ENCODE measurements at regions not wholly inside any gene's neighbourhood (a gene's known extent, or its start where the extent isn't known, plus 50 kb on each side); places are given as distances from the start of the nearest gene placed in this dataset.

DNA sequence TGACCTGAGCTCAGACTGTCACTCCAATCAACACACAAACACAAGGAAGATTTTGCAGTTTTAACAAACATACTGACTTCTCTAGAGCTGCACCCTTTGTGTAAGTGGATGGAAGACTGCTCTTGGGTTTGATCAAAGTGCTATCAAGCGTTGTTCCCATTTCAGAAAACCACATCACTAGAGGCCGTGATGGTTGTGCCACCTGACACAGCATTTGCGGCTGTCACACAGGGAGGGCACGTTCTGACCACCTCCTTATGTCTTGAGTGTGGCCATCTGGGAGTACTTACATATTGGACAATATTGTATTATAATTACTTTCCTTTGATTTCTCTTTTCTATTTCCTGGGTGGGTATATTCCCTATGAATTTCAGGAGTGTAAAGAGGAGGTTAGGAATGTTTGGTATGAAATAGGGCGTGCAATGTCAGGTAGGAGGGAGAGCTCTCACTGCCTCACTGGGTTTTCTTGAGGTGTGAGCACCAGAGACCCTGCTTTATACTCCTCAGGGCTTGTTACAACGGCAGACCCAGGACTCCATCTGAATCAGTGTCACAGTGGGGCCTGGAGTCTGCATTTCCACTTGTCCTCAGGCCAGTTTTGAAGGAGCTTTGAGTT, 74.3 kb downstream of the SYNE3 start:
- DNase-seq (ENCODE audit: low spot score): no peak

DNA sequence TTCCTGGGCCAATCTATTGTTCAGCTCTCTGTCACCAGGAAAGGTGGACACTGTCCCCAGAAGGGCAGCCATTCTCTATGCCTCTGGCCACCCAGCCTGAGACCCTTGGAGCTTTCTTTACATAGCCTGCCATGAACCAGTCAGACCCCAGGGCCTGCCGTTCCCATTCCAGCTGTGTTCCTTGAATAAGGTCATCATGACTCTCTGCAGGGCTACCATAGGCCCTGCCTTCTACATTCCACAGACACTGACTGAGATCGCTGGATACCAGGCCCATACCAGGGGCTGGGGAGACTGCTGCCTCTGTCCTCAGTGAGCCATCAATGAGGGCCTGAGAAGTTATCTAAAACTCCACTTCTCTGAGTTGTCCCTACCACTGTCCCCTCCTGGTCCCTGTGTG, 75.5 kb downstream of the SYNE3 start:
- DNase-seq (ENCODE audit: low spot score): no peak

- DNase-seq (ENCODE audit: low spot score): no peak
These were observed 76.0 kb downstream of the SYNE3 start for GRCh38 chr14:95440496-95440895.

- DNase-seq (ENCODE audit: low spot score): no peak
These were observed 76.6 kb downstream of the SYNE3 start for GRCh38 chr14:95439881-95440280.

- DNase-seq (ENCODE audit: low spot score): no peak
These were observed 78.7 kb downstream of the SYNE3 start for GRCh38 chr14:95437715-95438114.

GRCh38 chr14:95436354-95436753, 80.1 kb downstream of the SYNE3 start:
- no peak for DNase-seq (ENCODE audit: low spot score)

GRCh38 chr14:95434121-95434520, 82.3 kb downstream of the SYNE3 start:
- DNase-seq (ENCODE audit: low spot score): no peak

DNA sequence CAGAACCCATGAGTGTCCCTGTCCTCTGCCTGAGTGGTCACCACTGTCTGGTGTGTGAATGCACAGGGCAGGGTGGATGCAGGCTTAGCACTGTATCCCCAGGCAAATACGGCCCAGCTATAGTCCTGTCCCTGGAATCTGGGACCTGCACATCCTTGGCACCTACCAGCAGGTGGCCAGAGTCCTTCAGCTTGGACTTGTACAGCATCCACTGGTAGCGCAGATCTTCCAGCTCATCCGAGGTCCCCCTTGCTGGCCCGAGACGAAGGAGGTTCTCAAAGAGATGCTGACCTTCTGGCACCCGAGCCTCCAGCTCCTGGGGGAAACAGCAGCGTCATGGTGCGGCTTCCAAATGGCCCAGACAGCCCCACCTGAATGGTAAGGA, 83.4 kb downstream of the SYNE3 start:
- no peak for DNase-seq (ENCODE audit: low spot score)

DNA sequence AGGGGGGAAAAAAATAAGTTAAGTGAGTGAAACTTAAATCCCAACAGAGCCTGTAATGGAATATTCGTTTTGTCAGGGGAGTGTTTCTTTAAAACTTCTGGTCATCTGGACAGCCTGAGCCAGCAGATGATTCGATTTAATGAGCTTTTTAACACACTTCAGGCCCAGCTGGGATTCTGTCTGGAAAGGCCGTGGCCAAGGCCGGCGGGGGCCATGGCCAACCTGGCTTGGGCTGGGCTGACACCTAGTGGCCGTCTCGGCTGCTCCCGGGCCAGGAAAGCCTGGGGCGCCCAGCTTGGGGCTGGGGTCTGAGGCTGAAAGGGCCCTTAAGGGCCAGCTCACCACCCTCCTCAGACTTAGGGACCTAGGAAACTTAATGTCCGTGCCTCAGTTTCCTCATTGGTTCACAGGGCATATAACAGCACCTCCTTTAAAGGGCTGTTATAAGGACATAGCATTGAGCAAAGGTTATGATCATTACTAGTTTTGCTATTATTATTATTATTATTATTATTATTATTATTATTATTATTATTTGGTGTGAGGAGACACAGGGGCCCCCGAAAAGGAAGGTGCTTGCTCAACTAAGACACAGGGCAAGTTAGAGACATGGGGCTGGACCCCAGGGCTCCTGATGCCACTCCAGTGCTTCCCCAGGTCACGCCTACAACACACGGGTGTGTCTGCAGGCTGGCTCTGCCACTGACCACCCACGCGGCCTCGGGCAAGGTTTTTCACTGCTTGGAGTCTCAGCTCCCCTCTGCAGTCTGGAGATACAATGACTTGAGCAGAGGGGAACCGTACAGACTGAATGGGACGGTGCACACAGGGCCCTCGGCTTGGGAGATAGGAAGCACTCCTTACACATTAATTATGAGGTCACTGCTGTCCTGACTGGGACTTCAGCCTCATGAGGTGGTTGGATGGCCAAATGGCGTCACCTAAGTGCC, 84.0 kb downstream of the SYNE3 start:
- peak; percentile 53 for DNase-seq (ENCODE audit: low spot score)

GRCh38 chr14:95431199-95432143, 85.0 kb downstream of the SYNE3 start:
- peak; percentile 35 for DNase-seq (ENCODE audit: low spot score)

GRCh38 chr14:95428557-95428956, 87.9 kb downstream of the SYNE3 start:
- DNase-seq (ENCODE audit: low spot score): no peak

- DNase-seq (ENCODE audit: low spot score): no peak
These were observed 90.4 kb downstream of the SYNE3 start for GRCh38 chr14:95426116-95426475.

- DNase-seq (ENCODE audit: low spot score): no peak
These were observed 90.9 kb downstream of the SYNE3 start for GRCh38 chr14:95425369-95426115.

DNA sequence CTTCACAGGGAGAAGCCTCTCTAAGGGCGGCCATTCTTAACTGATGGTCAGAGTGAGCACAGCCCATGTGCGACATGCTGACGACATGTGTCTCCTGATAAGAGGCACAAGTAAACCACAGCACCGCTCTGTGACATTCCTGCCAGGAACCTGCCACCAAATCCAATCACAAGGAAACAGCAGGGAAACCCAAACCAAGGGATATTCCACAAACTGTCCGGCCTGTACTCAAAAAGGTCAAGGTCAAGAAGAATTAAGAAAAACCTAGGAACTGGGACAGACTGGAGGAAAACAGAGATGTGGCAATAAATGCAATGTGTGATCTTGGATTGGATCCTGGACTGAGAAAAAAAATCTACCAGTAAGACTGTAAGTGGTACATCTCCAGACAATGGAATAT, 91.9 kb downstream of the SYNE3 start:
- no peak for DNase-seq (ENCODE audit: low spot score)

- no peak for DNase-seq (ENCODE audit: low spot score)
These were observed 94.7 kb downstream of the SYNE3 start for GRCh38 chr14:95421741-95422140.

GRCh38 chr14:95420060-95420459, 96.4 kb downstream of the SYNE3 start:
- DNase-seq (ENCODE audit: low spot score): no peak

DNA sequence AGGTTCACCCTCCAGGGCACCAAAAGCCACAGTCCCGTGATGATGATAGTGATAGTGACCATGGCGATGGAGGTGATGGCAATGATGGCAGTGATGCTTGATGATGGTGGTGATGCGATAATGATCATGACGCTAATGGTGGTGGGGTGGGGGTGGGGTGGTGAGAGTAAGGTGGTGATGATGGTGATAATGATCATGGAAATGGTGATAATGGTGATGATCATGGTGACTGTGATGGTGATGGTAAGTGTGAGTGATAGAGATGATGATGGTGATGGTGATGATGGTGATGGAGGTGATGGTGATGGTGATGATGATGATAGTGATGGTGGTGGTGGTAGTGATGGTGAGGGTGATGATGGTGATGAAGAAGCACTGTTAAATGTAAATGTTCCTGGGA, 96.9 kb downstream of the SYNE3 start:
- no peak for DNase-seq (ENCODE audit: low spot score)

DNA sequence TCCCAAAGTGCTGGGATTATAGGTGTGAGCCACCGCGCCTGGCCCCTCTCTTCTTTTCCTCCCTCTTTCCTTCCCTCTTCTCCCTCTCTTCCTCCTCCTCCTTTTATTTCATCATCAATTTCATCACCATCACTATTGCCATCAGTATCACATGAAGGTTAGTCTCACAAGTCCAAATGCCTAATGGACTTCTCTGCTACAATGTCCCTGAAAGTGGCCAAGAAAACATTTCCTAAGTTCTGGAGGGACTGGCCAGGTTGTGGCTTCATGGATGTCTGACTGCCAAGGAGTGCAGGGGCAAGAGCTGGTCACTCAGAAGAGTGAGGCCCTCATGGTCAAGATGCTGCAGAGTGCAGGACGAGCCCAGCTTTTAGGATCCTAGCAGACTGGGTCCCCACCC, 97.6 kb downstream of the SYNE3 start:
- DNase-seq (ENCODE audit: low spot score): no peak

DNA sequence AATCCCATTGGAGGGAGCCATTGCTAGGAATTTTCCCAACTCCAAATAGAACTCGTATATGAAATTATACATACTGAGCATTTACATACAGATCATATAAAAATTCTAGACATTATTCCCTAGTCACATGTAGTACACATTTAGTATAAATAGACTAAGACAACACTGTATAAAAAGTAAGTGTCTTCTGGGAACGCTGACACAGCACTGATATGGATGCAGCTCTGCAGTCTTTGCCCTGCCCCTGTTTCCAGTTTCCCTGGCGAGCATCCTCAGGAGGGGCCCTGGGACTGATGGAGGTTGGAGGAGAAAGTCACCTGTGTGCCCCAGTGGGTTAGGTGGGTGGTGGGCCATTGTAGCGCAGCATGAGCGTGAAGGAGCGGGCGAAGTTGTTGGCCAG, 97.8 kb upstream of the CLMN start:
- DNase-seq (ENCODE audit: low spot score): no peak

- DNase-seq (ENCODE audit: low spot score): no peak
These were observed 96.3 kb upstream of the CLMN start for GRCh38 chr14:95415993-95416392.
